Frontal cortex (tissue), 3 donors: ENCODE measurements at regions not wholly inside any gene's neighbourhood (a gene's known extent, or its start where the extent isn't known, plus 50 kb on each side); places are given as distances from the start of the nearest gene placed in this dataset.
A peak's percentile ranks its signal among the peaks of the same experiment; 100 is the strongest.
"Not testable (repeated sequence)": the region's sequence is repeated elsewhere in the genome, so short reads cannot be mapped to it uniquely, and the experiment has no call there.

ENCODE experiments used
- DNase-seq, 2 donors: peaks; one replicate each; pipeline ENCODE4 v3.0.0; 2012; ENCODE audit warnings: low spot score in 2 of 2
- FAIRE-seq: peaks from 2 replicates; lab custom pipeline; 2012; peaks lifted over from hg19 to GRCh38; lab: Jason Lieb, UNC
- donor health status: control.
- donor health status: control.
- donor health status: control.

GRCh38 chr5:41995193-41995592 lies 70.1 kb downstream of the FBXO4 start:
- no peak for DNase-seq
- FAIRE-seq: no peak

GRCh38 chr5:42001673-42002072 lies 76.6 kb downstream of the FBXO4 start:
- FAIRE-seq (no peak), DNase-seq (no peak)

- FAIRE-seq, DNase-seq: not testable (repeated sequence)
Observed at GRCh38 chr5:42003852-42004251, 78.8 kb downstream of the FBXO4 start.

GRCh38 chr5:42005561-42006153 lies 80.6 kb downstream of the FBXO4 start:
- FAIRE-seq (no peak), DNase-seq (peak in 1 of 2 donors; percentile 3)

- no peak for FAIRE-seq
Observed at GRCh38 chr5:42013561-42013960, 88.5 kb downstream of the FBXO4 start.

GRCh38 chr5:42015254-42015653 lies 90.2 kb downstream of the FBXO4 start:
- FAIRE-seq: no peak
- DNase-seq: no peak

More at GRCh38 chr5:42013561-42013960, 88.5 kb downstream of the FBXO4 start:
- no peak for DNase-seq

- DNase-seq: no peak
- FAIRE-seq: no peak
Observed at GRCh38 chr5:42015681-42016080, 90.6 kb downstream of the FBXO4 start.

GRCh38 chr5:42020788-42021530 lies 95.9 kb downstream of the FBXO4 start:
- no peak for DNase-seq
- no peak for FAIRE-seq

- DNase-seq (no peak), FAIRE-seq (no peak)
Observed at GRCh38 chr5:42021923-42022322, 96.8 kb downstream of the FBXO4 start.

GRCh38 chr5:42022383-42022972 lies 97.4 kb downstream of the FBXO4 start:
- DNase-seq: no peak
- no peak for FAIRE-seq

- no peak for DNase-seq
- FAIRE-seq: no peak
Observed at GRCh38 chr5:42026446-42026845, 101.4 kb downstream of the FBXO4 start.

- no peak for DNase-seq
- no peak for FAIRE-seq
Observed at GRCh38 chr5:42032137-42032536, 107.1 kb downstream of the FBXO4 start.

- DNase-seq (no peak), FAIRE-seq (no peak)
Observed at GRCh38 chr5:42035526-42035925, 110.4 kb downstream of the FBXO4 start.

- DNase-seq: no peak
- no peak for FAIRE-seq
Observed at GRCh38 chr5:42036379-42036778, 111.3 kb downstream of the FBXO4 start.

GRCh38 chr5:42037379-42037932 lies 112.4 kb downstream of the FBXO4 start:
- FAIRE-seq: no peak
- no peak for DNase-seq

- no peak for DNase-seq
- FAIRE-seq: no peak
Observed at GRCh38 chr5:42043400-42043799, 118.3 kb downstream of the FBXO4 start.

- no peak for FAIRE-seq
- peak in 1 of 2 donors; percentile 2 for DNase-seq
Observed at GRCh38 chr5:42057254-42057690, 132.2 kb downstream of the FBXO4 start.

GRCh38 chr5:42059291-42059690 lies 134.2 kb downstream of the FBXO4 start:
- FAIRE-seq (no peak), DNase-seq (no peak)

GRCh38 chr5:42059778-42060464 lies 134.8 kb downstream of the FBXO4 start:
- DNase-seq (no peak), FAIRE-seq (no peak)

- DNase-seq (no peak), FAIRE-seq (no peak)
Observed at GRCh38 chr5:42061121-42061520, 136.0 kb downstream of the FBXO4 start.
